MM.1S (cell line): ENCODE measurements at regions not wholly inside any gene's neighbourhood (a gene's known extent, or its start where the extent isn't known, plus 50 kb on each side); places are given as distances from the start of the nearest gene placed in this dataset.

Source experiments
- CTCF ChIP-seq: fragments of 300-600 bp; sonication (generic); IDR thresholded peaks from 2 replicates; pipeline ENCODE4 v1.5.1; 2016; ENCODE audit warnings: antibody characterized with exemption, low read length, mixed read lengths
- EZH2 ChIP-seq: fragments of 300-600 bp; sonication (generic); optimal IDR thresholded peaks from 2 replicates; pipeline ENCODE3; 2017; ENCODE audit warnings: low read depth, mild to moderate bottlenecking, antibody characterized with exemption, low read length, mixed read lengths
- EZH2phosphoT487 ChIP-seq: fragments of 300-600 bp; sonication (generic); IDR thresholded peaks from 2 replicates; pipeline ENCODE4 v1.6.1; 2018; ENCODE audit warnings: antibody characterized with exemption, low read length

DNA sequence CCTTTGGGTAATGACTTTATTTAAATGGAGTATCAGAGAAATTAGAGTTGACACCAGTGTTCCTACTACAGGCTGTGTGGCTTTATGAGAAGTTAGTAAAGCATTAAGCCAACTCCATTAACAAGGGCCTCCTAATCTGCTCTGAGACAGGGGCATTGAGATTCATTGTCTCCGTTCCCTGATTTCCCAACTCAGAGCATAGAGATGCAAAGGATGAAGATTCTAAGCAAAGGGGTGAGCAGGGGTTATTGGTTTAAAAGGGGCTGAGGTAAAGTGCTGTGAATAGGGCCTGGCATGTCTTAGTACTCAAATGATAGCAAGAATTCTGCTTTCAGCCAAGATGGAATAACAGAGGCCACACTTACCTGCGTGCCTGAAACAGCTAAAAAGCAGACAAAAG is 428.4 kb downstream of the PTPRU start:
- TF ChIP-seq CTCF: no peak
- no peak for TF ChIP-seq EZH2
- no peak for TF ChIP-seq EZH2phosphoT487
